ENCODE measurements at regions not wholly inside any gene's neighbourhood (a gene's known extent, or its start where the extent isn't known, plus 50 kb on each side); places are given as distances from the start of the nearest gene placed in this dataset.

GRCh38 chr12:115868624-115869023 is 408.9 kb downstream of the MED13L start:
- TF ChIP-seq CTCF (IDR thresholded peaks at IDR 0.05): no peak
- TF ChIP-seq POLR2A (IDR thresholded peaks at IDR 0.05): no peak

Measured in thyroid gland (tissue), 4 donors.